ENCODE measurements at regions not wholly inside any gene's neighbourhood (a gene's known extent, or its start where the extent isn't known, plus 50 kb on each side); places are given as distances from the start of the nearest gene placed in this dataset.

GRCh38 chr9:7900541-7900940, 101.0 kb upstream of the DMAC1 start:
- Histone ChIP-seq H3K4me3 (ENCODE audit: low read depth in 2 of 2, low read length in 2 of 2) (no peak overlapping the region), H3K36me3 (ENCODE audit: control insufficient read depth, insufficient read depth, low read length) (no peaks in the 10 kb centered on the region), H3K27ac (ENCODE audit: low read length) (no peak overlapping the region), H3K4me1 (ENCODE audit: control insufficient read depth, insufficient read depth, low read length) (no peaks in the 10 kb centered on the region), H3K27me3 (ENCODE audit: control insufficient read depth, insufficient read depth, low read length) (no peaks in the 10 kb centered on the region), H3K9me3 (ENCODE audit: control insufficient read depth, insufficient read depth, low read depth, low read length) (no peaks in the 10 kb centered on the region)
- ATAC-seq (no peak), DNase-seq (ENCODE audit: low read depth, low spot score) (no peak)
- CTCF ChIA-PET: no interaction called here
- TF ChIP-seq REST (IDR thresholded peaks at IDR 0.05; ENCODE audit: insufficient read depth in 1 of 2, low read depth in 2 of 2, low read length in 1 of 2) (no peak), TCF7L2 (IDR thresholded peaks at IDR 0.05; ENCODE audit: low read depth, low read length) (no peak)
- intact Hi-C loops (cut with micrococcal nuclease; ENCODE audit: unreplicated experiment) (no loop called here), in situ Hi-C loops (cut with HindIII; ENCODE audit: low pct_unique_long_range_greater_than_20kb, low sequenced_read_pairs) (no loop called here)
- no TSS peak for BruUV-seq (replicated peaks)
- POLR2A ChIA-PET: no interaction called here

GRCh38 chr9:7899753-7900152, 100.2 kb upstream of the DMAC1 start:
- Histone ChIP-seq H3K9me3 (ENCODE audit: control insufficient read depth, insufficient read depth, low read depth, low read length) (no peaks in the 10 kb centered on the region), H3K4me3 (ENCODE audit: low read depth in 2 of 2, low read length in 2 of 2) (no peak overlapping the region), H3K27ac (ENCODE audit: low read length) (no peak overlapping the region), H3K4me1 (ENCODE audit: control insufficient read depth, insufficient read depth, low read length) (no peaks in the 10 kb centered on the region), H3K27me3 (ENCODE audit: control insufficient read depth, insufficient read depth, low read length) (no peaks in the 10 kb centered on the region), H3K36me3 (ENCODE audit: control insufficient read depth, insufficient read depth, low read length) (no peaks in the 10 kb centered on the region)
- BruUV-seq (replicated peaks): no TSS peak
- CTCF ChIA-PET: no interaction called here
- POLR2A ChIA-PET: no interaction called here
- ATAC-seq (no peak), DNase-seq (ENCODE audit: low read depth, low spot score) (no peak)
- in situ Hi-C loops (cut with HindIII; ENCODE audit: low pct_unique_long_range_greater_than_20kb, low sequenced_read_pairs) (no loop called here), intact Hi-C loops (cut with micrococcal nuclease; ENCODE audit: unreplicated experiment) (no loop called here)
- no peak for TF ChIP-seq POLR2AphosphoS5 (IDR thresholded peaks at IDR 0.05; ENCODE audit: low read depth, low read length)
- TF ChIP-seq TCF7L2 (IDR thresholded peaks at IDR 0.05; ENCODE audit: low read depth, low read length): no peak
- no peak for TF ChIP-seq REST (IDR thresholded peaks at IDR 0.05; ENCODE audit: insufficient read depth in 1 of 2, low read depth in 2 of 2, low read length in 1 of 2)
- no peak for TF ChIP-seq SIN3A (IDR thresholded peaks at IDR 0.05; ENCODE audit: borderline replicate concordance, insufficient read depth, low read depth, low read length)
- TF ChIP-seq CTCF (IDR thresholded peaks at IDR 0.05): no peak

All from Panc1 (cell line).